HEK293T (cell line): ENCODE measurements at regions not wholly inside any gene's neighbourhood (a gene's known extent, or its start where the extent isn't known, plus 50 kb on each side); places are given as distances from the start of the nearest gene placed in this dataset.
"Not testable (repeated sequence)": the region's sequence is repeated elsewhere in the genome, so short reads cannot be mapped to it uniquely, and the experiment has no call there.

ENCODE experiments used
- CTCF ChIA-PET: fragments of 350-600 bp; formaldehyde crosslinking; extraction: SDS; loops from one replicate; lab custom pipeline; 2021; ENCODE audit warnings: antibody characterized with exemption, inconsistent platforms; lab: Yijun Ruan, JAX
- POLR2A ChIA-PET: fragments of 350-600 bp; formaldehyde crosslinking; extraction: SDS; loops from one replicate; lab custom pipeline; 2020; ENCODE audit warnings: antibody characterized with exemption, inconsistent platforms; lab: Yijun Ruan, JAX
- DNase-seq: peaks from one replicate; pipeline ENCODE4 v3.0.0; 2012; ENCODE audit warnings: mixed read lengths; ENCODE audit errors: extremely low spot score
- ARNT ChIP-seq: fragments of 450-650 bp; IDR thresholded peaks from 2 replicates; pipeline ENCODE4 v1.6.1; 2017; ENCODE audit warnings: mild to moderate bottlenecking
- BHLHE40 ChIP-seq: fragments of 450-650 bp; IDR thresholded peaks from 2 replicates; pipeline ENCODE4 v1.6.1; 2016; ENCODE audit warnings: mild to moderate bottlenecking, moderate library complexity, borderline replicate concordance
- CTBP1 ChIP-seq: fragments of 450-650 bp; IDR thresholded peaks from 2 replicates; pipeline ENCODE4 v1.6.1; 2016; ENCODE audit warnings: borderline replicate concordance
- ELF4 ChIP-seq: fragments of 450-650 bp; IDR thresholded peaks from 2 replicates; pipeline ENCODE4 v1.6.1; 2017; ENCODE audit warnings: antibody characterized with exemption
- FOXA1 ChIP-seq: fragments of 450-650 bp; IDR thresholded peaks from 2 replicates; pipeline ENCODE4 v1.6.1; 2016; ENCODE audit warnings: mild to moderate bottlenecking
- FOXK2 ChIP-seq: fragments of 450-650 bp; IDR thresholded peaks from 2 replicates; pipeline ENCODE4 v1.6.1; 2016; ENCODE audit warnings: mild to moderate bottlenecking
- FOXM1 ChIP-seq: fragments of 450-650 bp; IDR thresholded peaks from 2 replicates; pipeline ENCODE4 v1.6.1; 2017; ENCODE audit warnings: mild to moderate bottlenecking, borderline replicate concordance
- HDGF ChIP-seq: fragments of 450-650 bp; IDR thresholded peaks from 2 replicates; pipeline ENCODE4 v1.6.1; 2017; ENCODE audit warnings: antibody characterized with exemption, borderline replicate concordance
- L3MBTL2 ChIP-seq: fragments of 450-650 bp; conservative IDR thresholded peaks from 2 replicates; pipeline ENCODE4 v1.6.1; 2016; ENCODE audit warnings: mild to moderate bottlenecking
- LEF1 ChIP-seq: fragments of 450-650 bp; IDR thresholded peaks from 2 replicates; pipeline ENCODE4 v1.6.1; 2017; ENCODE audit warnings: mild to moderate bottlenecking, borderline replicate concordance
- NFRKB ChIP-seq: fragments of 450-650 bp; IDR thresholded peaks from 2 replicates; pipeline ENCODE4 v1.6.1; 2016; ENCODE audit warnings: mild to moderate bottlenecking, moderate library complexity
- SP1 ChIP-seq: fragments of 450-650 bp; IDR thresholded peaks from 2 replicates; pipeline ENCODE4 v1.6.1; 2017
- SUZ12 ChIP-seq: fragments of 450-650 bp; IDR thresholded peaks from 2 replicates; pipeline ENCODE4 v1.6.1; 2016; ENCODE audit warnings: mild to moderate bottlenecking
- TARDBP ChIP-seq: fragments of 450-650 bp; IDR thresholded peaks from 2 replicates; pipeline ENCODE4 v1.6.1; 2016
- ZNF384 ChIP-seq: fragments of 450-650 bp; IDR thresholded peaks from 2 replicates; pipeline ENCODE4 v1.6.1; 2016
- TF ChIP-seq, protein P1 (sequence below): fragments of 450-650 bp; IDR thresholded peaks from 2 replicates; pipeline ENCODE4 v1.6.1; 2016

DNA sequence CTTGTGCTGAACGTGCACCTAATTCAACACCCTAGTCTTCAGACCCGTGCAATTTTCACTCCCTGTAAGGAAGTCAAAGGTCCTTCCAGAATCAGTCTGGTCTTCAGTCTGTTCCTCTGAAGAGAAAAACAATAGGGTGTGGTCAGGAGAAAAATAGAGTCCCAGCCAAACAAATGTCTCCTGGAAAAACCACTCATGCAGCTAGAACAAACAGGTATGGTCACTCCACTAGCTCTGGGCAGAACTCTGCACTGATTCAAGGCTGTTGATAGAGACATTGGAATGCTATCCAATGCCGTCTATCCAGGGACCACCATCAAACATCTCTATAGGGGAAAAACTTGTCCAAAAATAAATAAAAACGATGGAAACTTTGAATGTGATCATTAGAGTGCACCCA, 81.8 kb upstream of the MAP3K1 start:
- ChIA-PET CTCF (no interaction called here), POLR2A (no interaction called here)
- no peak for TF ChIP-seq ZNF384
- no peak for TF ChIP-seq ARNT
- no peak for TF ChIP-seq LEF1
- TF ChIP-seq CTBP1: no peak
- TF ChIP-seq FOXA1: no peak
- no peak for DNase-seq

DNA sequence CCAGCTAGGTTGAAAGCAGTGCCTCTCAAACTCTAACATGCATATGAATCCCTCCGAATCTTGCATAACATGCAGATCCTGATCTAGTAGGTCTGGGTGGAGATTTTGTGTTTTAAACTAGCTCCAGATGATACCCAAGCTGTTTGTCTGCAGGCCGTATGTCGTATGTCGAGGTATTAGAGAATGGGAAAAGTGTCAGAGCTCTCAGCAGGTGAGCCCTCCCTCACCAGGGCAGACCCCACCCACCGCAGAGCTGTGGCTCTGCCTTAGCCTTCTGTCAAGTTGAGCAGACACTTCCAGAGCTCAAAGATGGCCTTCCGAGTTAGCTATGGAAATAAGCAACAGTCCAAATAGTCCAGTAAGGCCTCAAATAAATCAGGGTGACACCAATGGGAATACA, 83.2 kb upstream of the MAP3K1 start:
- DNase-seq: no peak
- no peak for TF ChIP-seq TARDBP
- no peak for TF ChIP-seq BHLHE40
- TF ChIP-seq L3MBTL2: no peak
- ChIA-PET CTCF (no interaction called here), POLR2A (no interaction called here)

DNA sequence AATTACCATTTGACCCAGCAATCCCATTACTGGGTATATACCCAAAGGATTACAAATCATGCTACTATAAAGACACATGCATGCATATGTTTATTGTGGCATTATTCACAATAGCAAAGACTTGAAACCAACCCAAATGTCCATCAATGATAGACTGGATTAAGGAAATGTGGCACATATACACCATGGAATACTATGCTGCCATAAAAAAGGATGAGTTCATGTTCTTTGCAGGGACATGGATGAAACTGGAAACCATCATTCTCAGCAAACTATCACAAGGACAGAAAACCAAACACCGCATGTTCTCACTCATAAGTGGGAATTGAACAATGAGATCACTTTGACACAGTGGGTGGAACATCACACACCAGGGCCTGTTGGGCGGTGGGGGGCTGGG, 83.9 kb upstream of the MAP3K1 start:
- CTCF ChIA-PET, POLR2A ChIA-PET, DNase-seq: not testable (repeated sequence)

DNA sequence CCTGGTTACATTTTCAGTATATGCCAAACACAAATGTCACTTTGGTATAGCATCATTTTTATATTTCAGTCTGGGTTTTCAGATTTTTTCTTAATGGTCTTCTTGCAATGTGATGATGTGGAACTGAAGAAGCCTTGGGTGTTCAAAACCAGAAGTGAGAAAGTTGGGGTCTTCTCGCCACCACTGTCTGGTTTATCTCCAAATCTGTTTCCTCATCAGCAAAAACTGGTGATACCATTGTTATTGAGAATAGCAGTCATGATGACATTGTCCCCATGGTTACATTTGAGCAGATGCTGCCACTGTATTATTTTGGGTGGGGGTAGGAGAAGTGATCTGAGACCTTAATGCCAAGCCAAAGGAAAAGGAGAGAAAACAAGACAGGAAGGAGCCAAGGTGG, 85.9 kb upstream of the MAP3K1 start:
- TF ChIP-seq FOXA1 (no peak), HDGF (no peak), FOXK2 (no peak)
- CTCF ChIA-PET: no interaction called here
- POLR2A ChIA-PET: no interaction called here
- DNase-seq: no peak

DNA sequence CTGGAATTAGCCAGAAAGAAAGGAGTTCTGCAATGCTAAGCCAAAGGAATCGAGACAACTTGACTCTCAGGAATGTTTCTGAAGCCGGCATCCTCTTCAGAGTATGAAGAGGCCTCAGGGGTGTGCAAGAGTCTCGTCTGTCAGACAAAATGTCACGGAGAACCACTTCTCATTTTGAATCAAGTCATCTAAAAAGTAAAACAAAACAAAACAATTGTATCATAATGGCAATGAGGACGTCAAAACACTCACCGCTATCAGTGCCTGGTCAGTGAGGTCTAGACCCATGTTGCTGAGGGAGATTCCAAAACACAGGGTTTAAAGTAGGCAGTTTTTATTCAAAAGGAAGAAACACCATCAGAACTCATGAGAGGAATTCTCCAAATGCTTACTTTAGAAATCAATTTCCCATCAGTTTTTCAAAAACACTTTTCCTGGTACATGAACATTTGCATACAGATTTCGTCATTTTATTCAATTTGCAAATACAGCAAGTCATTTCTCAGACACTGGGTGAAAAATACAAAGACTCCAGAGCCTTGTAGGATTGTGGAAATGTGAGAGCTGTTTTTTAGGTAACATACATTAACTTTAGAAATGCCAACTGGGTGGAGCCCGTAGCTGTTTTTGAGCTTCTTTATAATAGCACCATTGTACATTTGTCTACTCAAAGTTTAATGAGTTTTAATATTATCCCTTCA, 89.5 kb upstream of the MAP3K1 start:
- DNase-seq: no peak
- ChIA-PET CTCF (interaction anchor here (1.3 kb wide), 1 partner anchor 9 kb away, joined by 3 read pairs; no protein-coding TSS in a partner anchor), POLR2A (no interaction called here)
- no peak for TF ChIP-seq ELF4
- no peak for TF ChIP-seq ZNF384
- TF ChIP-seq ARNT: no peak
- no peak for TF ChIP-seq CTBP1
- TF ChIP-seq L3MBTL2: no peak
- no peak for TF ChIP-seq NFRKB
- TF ChIP-seq SP1: no peak
- TF ChIP-seq TARDBP: no peak
- TF ChIP-seq BHLHE40: no peak

DNA sequence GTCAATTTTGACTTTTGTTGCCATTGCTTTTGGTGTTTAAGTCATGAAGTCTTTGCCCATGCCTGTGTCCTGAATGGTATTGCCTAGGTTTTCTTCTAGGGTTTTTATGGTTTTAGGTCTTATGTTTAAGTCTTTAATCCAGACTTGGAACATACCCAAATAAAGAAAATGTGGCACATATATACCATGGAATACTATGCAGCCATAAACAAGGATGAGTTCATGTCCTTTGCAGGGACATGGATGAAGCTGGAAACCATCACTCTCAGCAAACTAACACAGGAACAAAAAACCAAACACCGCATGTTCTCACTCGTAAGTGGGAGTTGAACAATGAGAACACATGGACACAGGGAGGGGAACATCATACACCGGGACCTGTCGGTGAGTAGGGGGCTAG, 90.5 kb upstream of the MAP3K1 start:
- CTCF ChIA-PET, POLR2A ChIA-PET, DNase-seq: not testable (repeated sequence)

DNA sequence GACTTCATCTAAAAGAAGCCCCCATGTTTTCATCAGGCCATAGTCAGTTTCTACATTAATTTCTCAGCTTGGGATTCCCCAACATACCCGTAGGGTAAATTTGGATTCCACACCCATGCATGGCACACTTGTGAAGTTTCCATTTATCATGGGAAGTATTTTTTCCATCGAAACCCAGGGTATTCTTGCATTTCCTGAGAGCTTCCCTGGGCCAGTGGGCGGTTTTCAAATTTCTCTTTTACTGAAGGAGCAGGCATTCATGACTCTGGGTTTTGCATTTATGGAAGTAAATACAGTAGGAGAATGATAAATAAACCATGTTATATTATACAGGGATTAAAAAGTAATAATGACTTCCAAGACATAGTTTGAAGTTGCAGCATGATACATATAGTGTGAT, 93.0 kb upstream of the MAP3K1 start:
- TF ChIP-seq ELF4 (no peak), FOXM1 (no peak)
- TF ChIP-seq, protein P1, sequence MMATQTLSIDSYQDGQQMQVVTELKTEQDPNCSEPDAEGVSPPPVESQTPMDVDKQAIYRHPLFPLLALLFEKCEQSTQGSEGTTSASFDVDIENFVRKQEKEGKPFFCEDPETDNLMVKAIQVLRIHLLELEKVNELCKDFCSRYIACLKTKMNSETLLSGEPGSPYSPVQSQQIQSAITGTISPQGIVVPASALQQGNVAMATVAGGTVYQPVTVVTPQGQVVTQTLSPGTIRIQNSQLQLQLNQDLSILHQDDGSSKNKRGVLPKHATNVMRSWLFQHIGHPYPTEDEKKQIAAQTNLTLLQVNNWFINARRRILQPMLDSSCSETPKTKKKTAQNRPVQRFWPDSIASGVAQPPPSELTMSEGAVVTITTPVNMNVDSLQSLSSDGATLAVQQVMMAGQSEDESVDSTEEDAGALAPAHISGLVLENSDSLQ: no peak
- ChIA-PET CTCF (no interaction called here), POLR2A (no interaction called here)
- no peak for DNase-seq

DNA sequence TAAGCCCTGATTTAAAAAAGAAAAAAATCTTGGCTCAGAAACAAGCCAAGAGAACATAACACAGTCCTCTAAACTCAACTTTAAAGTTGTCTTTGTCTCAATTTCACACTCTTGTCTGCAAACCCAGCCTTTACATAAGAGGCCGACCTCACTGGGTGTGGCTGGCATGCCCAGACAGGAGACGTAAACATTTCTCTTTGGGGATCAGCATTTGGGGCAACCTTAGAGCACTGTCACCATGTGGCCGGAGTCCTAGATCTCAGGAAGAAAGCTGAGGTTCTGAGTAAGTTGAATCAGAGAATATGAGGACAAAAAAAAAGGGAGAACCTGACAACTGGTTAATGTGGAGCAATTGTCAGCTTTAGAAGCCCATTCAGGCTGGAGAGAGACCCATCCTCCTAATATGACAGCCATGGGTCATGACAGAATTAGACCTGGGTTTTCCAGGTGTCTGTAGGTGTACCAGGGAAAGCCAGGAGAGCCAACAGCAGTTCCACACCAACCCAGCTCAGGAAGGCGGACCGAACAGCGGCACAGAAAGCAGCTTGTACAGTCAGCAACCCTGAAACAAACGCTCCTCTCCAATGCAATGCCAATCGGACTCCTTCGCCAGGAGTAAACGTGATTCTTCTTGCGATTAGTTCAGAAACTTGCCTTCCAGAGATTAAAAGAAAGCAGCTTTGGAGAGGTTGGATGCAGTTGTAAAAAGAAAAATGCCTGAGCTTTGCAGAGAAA, 97.9 kb upstream of the MAP3K1 start:
- CTCF ChIA-PET: interaction anchor here (0.9 kb wide), 1 partner anchor 9 kb away, joined by 3 read pairs; no protein-coding TSS in a partner anchor
- POLR2A ChIA-PET: no interaction called here
- no peak for DNase-seq
- TF ChIP-seq SUZ12 (no peak), ELF4 (no peak), FOXA1 (no peak), SP1 (no peak), FOXK2 (no peak), LEF1 (no peak), L3MBTL2 (no peak), NFRKB (no peak), ZNF384 (no peak), ARNT (no peak), FOXM1 (no peak), CTBP1 (no peak), TARDBP (no peak), HDGF (no peak), BHLHE40 (no peak)
- TF ChIP-seq, protein P1: no peak
